GM13977 (cell line): ENCODE measurements at regions not wholly inside any gene's neighbourhood (a gene's known extent, or its start where the extent isn't known, plus 50 kb on each side); places are given as distances from the start of the nearest gene placed in this dataset.
"Not testable (repeated sequence)": the region's sequence is repeated elsewhere in the genome, so short reads cannot be mapped to it uniquely, and the experiment has no call there.

Experiments
- DNase-seq: peaks from one replicate; pipeline ENCODE4 v3.0.0; 2012; ENCODE audit warnings: low spot score
- CTCF ChIP-seq: IDR thresholded peaks from 2 replicates; pipeline ENCODE4 v1.5.1; 2012; ENCODE audit warnings: mild to moderate bottlenecking, control low read depth; ENCODE audit not compliant: insufficient read depth; ENCODE audit errors: extremely low read depth, missing control alignments
- in situ Hi-C: fragments of 300-500 bp; cut with MboI; formaldehyde crosslinking; loops from one replicate; pipeline ENCODE4 v1.12.0; 2022; ENCODE audit warnings: low sequenced_read_pairs, low pct_unique_long_range_greater_than_20kb, mixed read lengths, inconsistent platforms; ENCODE audit not compliant: unreplicated experiment

GRCh38 chr3:153783741-153784480 lies 337.3 kb upstream of the ARHGEF26 start:
- in situ Hi-C loops = no loop called here
- TF ChIP-seq CTCF = no peak
- no peak for DNase-seq

GRCh38 chr3:153785901-153786300 lies 335.3 kb upstream of the ARHGEF26 start:
- TF ChIP-seq CTCF = no peak
- in situ Hi-C loops = no loop called here
- DNase-seq = no peak

GRCh38 chr3:153789380-153789779 lies 331.8 kb upstream of the ARHGEF26 start:
- TF ChIP-seq CTCF = no peak
- in situ Hi-C loops = no loop called here
- DNase-seq = no peak

GRCh38 chr3:153797056-153797455 lies 324.1 kb upstream of the ARHGEF26 start:
- in situ Hi-C loops, DNase-seq: not testable (repeated sequence)

GRCh38 chr3:153809097-153809496 lies 312.1 kb upstream of the ARHGEF26 start:
- no peak for DNase-seq
- in situ Hi-C loops = no loop called here
- TF ChIP-seq CTCF = no peak

- in situ Hi-C loops = no loop called here
- DNase-seq = no peak
- no peak for TF ChIP-seq CTCF
Measured at GRCh38 chr3:153818338-153818737, 302.9 kb upstream of the ARHGEF26 start.

GRCh38 chr3:153820035-153820434 lies 301.2 kb upstream of the ARHGEF26 start:
- TF ChIP-seq CTCF = no peak
- in situ Hi-C loops = no loop called here

GRCh38 chr3:153828346-153828745 lies 292.8 kb upstream of the ARHGEF26 start:
- in situ Hi-C loops, DNase-seq: not testable (repeated sequence)

More at GRCh38 chr3:153820035-153820434, 301.2 kb upstream of the ARHGEF26 start:
- DNase-seq = no peak
